Endodermal cell (in vitro differentiated cells): ENCODE measurements at regions not wholly inside any gene's neighbourhood (a gene's known extent, or its start where the extent isn't known, plus 50 kb on each side); places are given as distances from the start of the nearest gene placed in this dataset.

Source experiments
- DNase-seq: peaks from one replicate; pipeline ENCODE4 v3.0.0-alpha.2; 2017
- H3K27ac ChIP-seq: 2 replicates; pipeline ENCODE4 v1.5.1; 2013; ENCODE audit warnings: mild to moderate bottlenecking, low read depth, low read length, moderate library complexity
- H3K27me3 ChIP-seq: 2 replicates; pipeline ENCODE4 v1.6.1; 2013; ENCODE audit warnings: mild to moderate bottlenecking, low read length, moderate library complexity; ENCODE audit not compliant: insufficient read depth, control insufficient read depth, poor library complexity, severe bottlenecking
- H3K36me3 ChIP-seq: 2 replicates; pipeline ENCODE4 v1.7.0; 2013; ENCODE audit warnings: mild to moderate bottlenecking, low read length, moderate library complexity; ENCODE audit not compliant: control insufficient read depth, insufficient read depth
- H3K4me1 ChIP-seq: one replicate; pipeline ENCODE4 v1.7.0; 2013; ENCODE audit warnings: low read length; ENCODE audit not compliant: control insufficient read depth, insufficient read depth
- H3K4me3 ChIP-seq: 2 replicates; pipeline ENCODE4 v1.5.1; 2013; ENCODE audit warnings: mild to moderate bottlenecking, low read length, moderate library complexity
- H3K9ac ChIP-seq: 2 replicates; pipeline ENCODE4 v1.6.1; 2013; ENCODE audit warnings: mild to moderate bottlenecking, low read length, moderate library complexity; ENCODE audit not compliant: poor library complexity, severe bottlenecking; ENCODE audit errors: extremely low read depth
- H3K9me3 ChIP-seq: 2 replicates; pipeline ENCODE4 v1.6.1; 2013; ENCODE audit warnings: mild to moderate bottlenecking, low read length, moderate library complexity; ENCODE audit not compliant: control insufficient read depth
- H3K27ac Mint-ChIP-seq: 2 replicates; pipeline ENCODE4 v1.8.0; 2020; ENCODE audit warnings: mixed read lengths
- H3K27me3 Mint-ChIP-seq: 2 replicates; pipeline ENCODE4 v1.8.0; 2021; ENCODE audit warnings: mild to moderate bottlenecking, mixed read lengths; ENCODE audit not compliant: insufficient read depth
- H3K36me3 Mint-ChIP-seq: 2 replicates; pipeline ENCODE4 v1.8.0; 2020; ENCODE audit warnings: low read depth, mixed read lengths
- H3K4me1 Mint-ChIP-seq: 2 replicates; pipeline ENCODE4 v1.8.0; 2020; ENCODE audit warnings: mixed read lengths
- H3K4me3 Mint-ChIP-seq: 2 replicates; pipeline ENCODE4 v1.8.0; 2020; ENCODE audit warnings: mild to moderate bottlenecking, moderate library complexity, mixed read lengths
- H3K9me3 Mint-ChIP-seq: 2 replicates; pipeline ENCODE4 v1.8.0; 2020; ENCODE audit warnings: mild to moderate bottlenecking, mixed read lengths
- WGBS, 2 experiments: methylation state at CpG; one replicate each; pipeline versions ENCODE4 v1.1.5 to v1.1.7; 2013; ENCODE audit warnings: missing lambda C conversion rate in 2 of 2, mixed read lengths in 1 of 2; ENCODE audit not compliant: insufficient coverage in 1 of 2, insufficient read length in 1 of 2; 5-methylcytosine and 5-hydroxymethylcytosine counted together
- TF ChIP-seq, protein P1 (sequence below): fragments of 200-600 bp; sonication (generic); conservative IDR thresholded peaks from 2 replicates; pipeline ENCODE4 v1.5.0; 2021; ENCODE audit warnings: antibody characterized with exemption, mild to moderate bottlenecking

DNA sequence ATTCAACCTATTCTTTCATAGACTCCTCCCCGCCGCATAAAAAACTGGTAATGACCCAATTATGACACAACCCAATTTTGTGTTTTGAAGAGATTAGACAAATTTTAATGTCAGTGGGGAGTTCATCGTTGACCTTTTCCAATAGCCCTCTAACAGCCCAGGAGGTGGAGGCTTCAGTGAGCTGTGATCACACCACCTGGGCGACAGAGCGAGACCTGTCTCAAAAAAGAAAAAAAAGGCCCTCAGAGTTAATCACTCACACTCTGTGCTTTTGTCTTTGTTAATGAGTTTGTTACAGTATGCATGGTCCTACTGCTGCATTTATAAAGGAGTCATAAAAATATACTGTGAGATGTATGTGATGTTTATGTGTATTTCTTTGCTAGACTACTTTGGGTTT is 510.6 kb downstream of the CPS1 start:
- no peaks in the 10 kb centered on the region for H3K27me3 ChIP-seq
- WGBS, 2 experiments, result 89 to 90% methylated on average over 3 to 5 of the region's 5 CpGs
- Mint-ChIP-seq H3K9me3 (no peaks in the 10 kb centered on the region), H3K27ac (no peak overlapping the region), H3K27me3 (no peaks in the 10 kb centered on the region), H3K4me3 (no peak overlapping the region), H3K4me1 (peaks cover 5% of the 10 kb centered on the region), H3K36me3 (no peaks in the 10 kb centered on the region)
- H3K36me3 ChIP-seq, result no peaks in the 10 kb centered on the region
- TF ChIP-seq, protein P1, sequence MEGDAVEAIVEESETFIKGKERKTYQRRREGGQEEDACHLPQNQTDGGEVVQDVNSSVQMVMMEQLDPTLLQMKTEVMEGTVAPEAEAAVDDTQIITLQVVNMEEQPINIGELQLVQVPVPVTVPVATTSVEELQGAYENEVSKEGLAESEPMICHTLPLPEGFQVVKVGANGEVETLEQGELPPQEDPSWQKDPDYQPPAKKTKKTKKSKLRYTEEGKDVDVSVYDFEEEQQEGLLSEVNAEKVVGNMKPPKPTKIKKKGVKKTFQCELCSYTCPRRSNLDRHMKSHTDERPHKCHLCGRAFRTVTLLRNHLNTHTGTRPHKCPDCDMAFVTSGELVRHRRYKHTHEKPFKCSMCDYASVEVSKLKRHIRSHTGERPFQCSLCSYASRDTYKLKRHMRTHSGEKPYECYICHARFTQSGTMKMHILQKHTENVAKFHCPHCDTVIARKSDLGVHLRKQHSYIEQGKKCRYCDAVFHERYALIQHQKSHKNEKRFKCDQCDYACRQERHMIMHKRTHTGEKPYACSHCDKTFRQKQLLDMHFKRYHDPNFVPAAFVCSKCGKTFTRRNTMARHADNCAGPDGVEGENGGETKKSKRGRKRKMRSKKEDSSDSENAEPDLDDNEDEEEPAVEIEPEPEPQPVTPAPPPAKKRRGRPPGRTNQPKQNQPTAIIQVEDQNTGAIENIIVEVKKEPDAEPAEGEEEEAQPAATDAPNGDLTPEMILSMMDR, result no peak
- no peak overlapping the region for H3K4me3 ChIP-seq
- DNase-seq, result no peak
- H3K4me1 ChIP-seq, result no peaks in the 10 kb centered on the region
- no peak overlapping the region for H3K27ac ChIP-seq
- no peak overlapping the region for H3K9ac ChIP-seq
- H3K9me3 ChIP-seq, result no peaks in the 10 kb centered on the region

DNA sequence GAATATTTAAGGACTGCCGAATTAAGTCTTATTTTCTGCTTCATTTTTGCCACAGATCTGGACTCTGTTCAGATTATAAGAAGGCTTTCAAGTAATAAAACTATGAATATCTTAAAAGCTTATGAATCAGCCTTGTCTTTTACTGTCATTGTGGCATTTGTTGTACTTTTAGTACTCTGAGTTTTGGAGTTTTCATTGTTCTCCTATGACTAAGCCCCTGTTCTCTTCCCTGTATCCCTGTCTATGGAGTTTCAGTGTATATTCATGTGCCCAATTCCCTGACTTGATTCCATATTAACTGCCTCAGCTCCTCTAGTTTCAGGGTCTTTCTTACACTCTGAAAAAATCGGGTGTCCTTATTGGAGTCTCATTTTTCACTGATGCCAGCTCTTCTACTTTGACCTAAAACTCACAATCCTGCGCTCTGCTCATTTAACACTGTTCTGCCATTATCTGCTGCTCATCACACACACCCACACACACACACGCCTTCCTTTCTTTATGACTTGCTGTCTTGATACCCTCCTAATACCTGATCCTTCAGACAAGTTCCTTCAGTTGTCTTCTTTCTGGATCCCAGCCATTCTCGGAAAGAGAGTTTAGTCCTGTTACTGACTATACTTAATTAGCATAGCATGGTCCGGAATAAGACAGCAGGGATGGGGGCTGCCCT is 511.8 kb downstream of the CPS1 start:
- Histone ChIP-seq H3K4me1 (no peaks in the 10 kb centered on the region), H3K27me3 (no peaks in the 10 kb centered on the region), H3K9ac (no peak overlapping the region), H3K27ac (no peak overlapping the region), H3K9me3 (no peaks in the 10 kb centered on the region), H3K4me3 (no peak overlapping the region), H3K36me3 (no peaks in the 10 kb centered on the region)
- TF ChIP-seq, protein P1, result no peak
- H3K27me3 Mint-ChIP-seq, result no peaks in the 10 kb centered on the region
- H3K36me3 Mint-ChIP-seq, result no peaks in the 10 kb centered on the region
- H3K9me3 Mint-ChIP-seq, result no peaks in the 10 kb centered on the region
- peaks cover 5% of the 10 kb centered on the region for H3K4me1 Mint-ChIP-seq
- WGBS, 2 experiments, result 83 to 91% methylated on average over 5 to 6 of the region's 6 CpGs
- no peak overlapping the region for H3K4me3 Mint-ChIP-seq
- no peak for DNase-seq
- no peak overlapping the region for H3K27ac Mint-ChIP-seq

DNA sequence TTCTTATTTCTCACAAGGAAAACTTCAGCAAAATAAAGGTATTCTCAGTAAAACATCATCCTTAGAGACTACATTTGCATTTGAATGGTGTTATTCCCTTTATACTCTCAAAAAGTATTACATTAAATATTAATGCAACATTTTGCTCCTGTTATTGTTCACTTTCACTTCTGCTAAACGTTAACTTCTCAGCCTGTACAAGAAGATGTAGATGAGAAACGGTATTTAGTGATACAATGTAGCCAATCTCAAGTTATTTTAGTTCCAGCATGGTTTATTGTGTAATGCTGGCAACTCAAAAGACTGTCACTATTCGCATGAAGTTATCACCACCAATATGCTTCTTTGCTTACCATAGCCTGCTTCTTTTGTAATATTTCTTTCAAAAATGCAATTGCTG is 514.1 kb downstream of the CPS1 start:
- Histone ChIP-seq H3K27me3 (no peaks in the 10 kb centered on the region), H3K27ac (no peak overlapping the region), H3K9me3 (no peaks in the 10 kb centered on the region), H3K4me3 (no peak overlapping the region), H3K4me1 (no peaks in the 10 kb centered on the region), H3K36me3 (no peaks in the 10 kb centered on the region), H3K9ac (no peak overlapping the region)
- no peaks in the 10 kb centered on the region for H3K27me3 Mint-ChIP-seq
- peaks cover 5% of the 10 kb centered on the region for H3K4me1 Mint-ChIP-seq
- H3K9me3 Mint-ChIP-seq, result no peaks in the 10 kb centered on the region
- TF ChIP-seq, protein P1, result no peak
- no peak overlapping the region for H3K4me3 Mint-ChIP-seq
- H3K27ac Mint-ChIP-seq, result no peak overlapping the region
- whole genome bisulfite sequencing, 2 experiments, result 91% methylated on average over 3 of the region's 3 CpGs; no CpG with 5 or more reads in 1 of the 2 experiments
- DNase-seq, result no peak
- H3K36me3 Mint-ChIP-seq, result no peaks in the 10 kb centered on the region
